GM12872 (cell line): ENCODE measurements at regions not wholly inside any gene's neighbourhood (a gene's known extent, or its start where the extent isn't known, plus 50 kb on each side); places are given as distances from the start of the nearest gene placed in this dataset.

Experiments used
- TF ChIP-seq, protein P1 (sequence below): IDR thresholded peaks from 3 replicates; pipeline ENCODE4 v1.5.1; 2011; ENCODE audit warnings: low read depth, mild to moderate bottlenecking, low read length, moderate library complexity; ENCODE audit not compliant: insufficient read depth

DNA sequence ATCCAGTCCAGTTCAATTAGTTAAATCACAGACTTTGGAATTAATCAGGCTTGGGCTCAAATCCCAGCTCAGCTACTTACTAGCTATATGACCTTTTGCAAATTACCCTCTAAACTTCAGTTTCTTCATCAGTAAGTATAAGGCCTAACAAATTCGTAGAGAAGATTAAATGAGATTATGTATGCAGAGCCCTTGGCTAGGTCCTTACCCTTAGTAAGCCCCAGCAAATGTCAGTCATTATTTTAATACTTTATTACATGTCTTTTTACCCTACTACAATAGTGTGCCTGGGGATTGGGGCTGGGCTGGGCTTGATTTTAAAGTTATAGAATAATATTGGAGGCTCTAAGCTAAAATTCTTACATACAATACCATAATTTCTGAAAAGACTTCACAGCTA lies 326.1 kb upstream of the PREP start:
- TF ChIP-seq, protein P1, sequence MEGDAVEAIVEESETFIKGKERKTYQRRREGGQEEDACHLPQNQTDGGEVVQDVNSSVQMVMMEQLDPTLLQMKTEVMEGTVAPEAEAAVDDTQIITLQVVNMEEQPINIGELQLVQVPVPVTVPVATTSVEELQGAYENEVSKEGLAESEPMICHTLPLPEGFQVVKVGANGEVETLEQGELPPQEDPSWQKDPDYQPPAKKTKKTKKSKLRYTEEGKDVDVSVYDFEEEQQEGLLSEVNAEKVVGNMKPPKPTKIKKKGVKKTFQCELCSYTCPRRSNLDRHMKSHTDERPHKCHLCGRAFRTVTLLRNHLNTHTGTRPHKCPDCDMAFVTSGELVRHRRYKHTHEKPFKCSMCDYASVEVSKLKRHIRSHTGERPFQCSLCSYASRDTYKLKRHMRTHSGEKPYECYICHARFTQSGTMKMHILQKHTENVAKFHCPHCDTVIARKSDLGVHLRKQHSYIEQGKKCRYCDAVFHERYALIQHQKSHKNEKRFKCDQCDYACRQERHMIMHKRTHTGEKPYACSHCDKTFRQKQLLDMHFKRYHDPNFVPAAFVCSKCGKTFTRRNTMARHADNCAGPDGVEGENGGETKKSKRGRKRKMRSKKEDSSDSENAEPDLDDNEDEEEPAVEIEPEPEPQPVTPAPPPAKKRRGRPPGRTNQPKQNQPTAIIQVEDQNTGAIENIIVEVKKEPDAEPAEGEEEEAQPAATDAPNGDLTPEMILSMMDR: no peak

DNA sequence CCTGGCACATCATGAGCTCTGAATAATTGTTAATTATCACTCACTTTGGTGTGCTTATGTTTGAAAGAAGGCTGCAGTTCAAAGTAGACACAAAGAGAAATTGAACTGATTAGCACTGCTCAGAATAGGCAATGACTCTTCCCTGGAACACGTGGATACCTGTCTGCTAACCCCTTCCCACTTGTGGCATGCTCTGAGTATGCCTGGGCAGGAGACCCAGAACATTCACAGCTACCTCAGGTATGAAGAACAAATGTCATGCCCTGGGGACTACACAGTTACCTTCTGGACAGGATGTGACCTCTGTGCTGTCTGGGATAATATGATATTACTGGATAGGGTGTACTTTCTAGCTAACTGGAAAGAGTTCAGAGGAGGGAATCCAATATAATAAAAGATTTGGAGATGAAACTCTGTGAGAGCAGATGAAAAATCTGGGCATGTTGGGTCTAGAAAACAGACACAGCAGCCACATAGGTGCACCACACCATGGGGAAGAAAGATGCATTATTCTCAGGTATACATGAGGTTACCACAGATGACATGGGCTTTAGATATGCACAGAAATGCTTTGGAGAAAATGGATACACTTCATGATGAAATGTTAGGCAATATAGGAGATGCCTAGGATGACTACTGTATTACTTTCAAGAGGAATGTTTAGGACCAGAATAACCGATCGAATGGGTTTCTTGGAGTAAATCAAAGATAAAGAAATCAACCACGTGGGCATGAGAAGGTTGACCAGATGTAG lies 324.2 kb upstream of the PREP start:
- TF ChIP-seq, protein P1: no peak

DNA sequence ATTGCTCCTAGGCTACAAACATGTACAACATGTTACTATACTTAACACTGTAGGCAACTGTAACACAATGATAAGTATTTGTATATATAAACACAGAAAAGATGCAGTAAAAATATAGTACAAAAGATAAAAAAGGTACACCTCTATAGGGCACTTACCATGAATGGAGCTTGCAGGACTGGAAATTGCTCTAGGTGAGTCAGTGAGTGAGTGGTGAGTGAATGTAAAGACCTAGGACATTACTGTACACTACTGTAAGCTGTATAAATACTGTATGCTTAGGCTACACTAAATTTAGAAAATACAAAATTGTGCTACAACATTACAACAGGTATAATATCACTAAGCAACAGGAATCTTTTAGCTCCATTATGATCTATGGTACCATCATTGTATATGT lies 312.0 kb upstream of the PREP start:
- TF ChIP-seq, protein P1: no peak

DNA sequence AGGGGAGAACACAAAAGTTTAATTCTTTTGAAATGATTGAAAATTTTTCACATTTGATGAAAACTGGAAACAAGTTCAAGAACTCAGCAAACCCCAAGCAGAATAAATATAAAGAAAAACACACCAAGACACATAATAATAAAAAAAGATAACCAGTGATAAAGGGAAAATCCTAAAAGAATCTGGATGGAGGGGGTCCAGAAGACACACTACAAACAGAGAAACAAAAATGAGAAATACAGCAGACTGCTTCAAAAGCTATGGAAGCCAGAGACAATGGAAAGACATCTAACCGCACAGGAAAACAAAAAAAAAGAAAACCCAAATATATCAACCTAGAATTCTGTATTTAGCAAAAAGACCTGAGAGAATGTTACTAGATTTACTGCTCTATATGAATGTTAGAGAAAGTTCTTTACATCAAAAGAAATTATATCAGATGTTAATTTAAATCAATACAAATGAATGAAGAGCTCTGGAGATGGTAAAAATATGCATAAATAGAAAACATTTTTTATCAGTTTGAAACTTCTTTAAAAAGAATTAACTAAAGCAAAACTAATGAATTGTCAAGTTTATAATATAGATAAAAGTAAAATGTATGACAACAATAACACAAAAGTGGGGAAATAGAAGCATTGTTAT lies 310.7 kb upstream of the PREP start:
- TF ChIP-seq, protein P1: no peak

DNA sequence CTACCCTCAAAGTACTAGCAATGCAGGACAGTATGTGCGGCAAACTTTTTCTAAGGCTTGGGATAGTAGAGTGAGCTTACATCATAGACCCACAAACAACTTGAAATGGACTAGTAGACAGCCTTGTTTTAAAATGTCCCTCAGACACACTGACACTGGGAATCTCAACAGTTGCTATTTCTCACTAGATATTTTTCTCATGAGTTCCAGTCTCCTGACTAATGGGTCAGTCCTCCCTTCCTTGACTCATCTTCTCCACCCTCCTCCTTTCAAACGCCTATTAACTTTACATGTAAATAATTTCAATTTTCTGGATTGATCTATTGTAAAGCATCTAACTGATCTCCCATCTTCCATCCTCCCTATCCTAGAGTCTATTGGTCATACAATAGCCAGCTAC lies 308.3 kb upstream of the PREP start:
- TF ChIP-seq, protein P1: no peak

DNA sequence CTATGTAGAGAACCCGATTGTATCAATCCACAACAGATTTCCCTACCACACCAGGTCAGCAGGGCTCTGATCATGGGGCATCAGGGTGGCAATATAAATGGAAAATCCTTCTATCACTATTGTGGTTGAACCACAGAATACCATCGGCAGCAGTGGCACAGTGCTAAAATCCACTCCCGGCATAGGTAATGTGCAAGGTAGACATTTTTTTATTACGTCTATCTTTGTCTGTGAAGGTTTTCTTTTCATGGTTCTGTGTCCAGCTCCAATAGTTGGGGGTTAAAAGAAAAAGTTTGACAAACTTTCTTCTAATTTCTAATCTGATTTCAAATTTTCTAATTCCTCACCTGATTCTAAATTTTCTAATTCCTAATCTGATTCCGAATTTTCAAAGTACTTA lies 302.7 kb upstream of the PREP start:
- TF ChIP-seq, protein P1: no peak

DNA sequence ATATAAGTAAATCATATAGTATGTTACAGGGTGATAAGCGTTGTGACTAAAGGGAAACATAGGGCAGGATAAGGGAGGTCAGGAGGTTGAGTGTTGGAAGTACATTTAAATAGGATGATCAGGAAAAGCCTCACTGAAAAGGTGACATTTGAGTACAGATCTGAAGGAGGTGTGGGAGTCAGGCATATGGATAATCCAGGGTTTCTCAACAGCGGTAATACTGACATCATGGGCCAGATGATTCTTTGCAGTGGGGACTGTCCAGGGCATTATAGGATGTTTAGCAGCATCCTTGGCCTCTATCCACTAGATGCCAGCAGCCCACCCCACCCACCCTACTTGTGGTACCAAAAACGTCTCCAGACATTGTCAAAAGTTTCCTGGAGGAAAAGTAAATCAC lies 292.6 kb upstream of the PREP start:
- TF ChIP-seq, protein P1: no peak
